Stimulated activated effector memory CD8-positive, alpha-beta T cell treated with anti-CD3 and anti-CD28 coated beads, Interleukin-12 subunit alpha, Interleukin-12 subunit beta, amount 100 ng/mL, for 72 hours (primary cell): ENCODE measurements at regions not wholly inside any gene's neighbourhood (a gene's known extent, or its start where the extent isn't known, plus 50 kb on each side); places are given as distances from the start of the nearest gene placed in this dataset.
A peak's percentile ranks its signal among the peaks of the same experiment; 100 is the strongest.
"Not testable (repeated sequence)": the region's sequence is repeated elsewhere in the genome, so short reads cannot be mapped to it uniquely, and the experiment has no call there.

Experiments used
- ATAC-seq: fragments of 150-1000 bp; cut with Tn5 transposase; 2 replicates; pipeline ENCODE4 v1.10.0; 2021
- DNase-seq, 2 donors: peaks; one replicate each; pipeline ENCODE4 v3.0.0; 2021 to 2022; ENCODE audit warnings: low spot score in 2 of 2
- H3K27ac Mint-ChIP-seq: one replicate; pipeline ENCODE4 v1.8.0; 2022; ENCODE audit warnings: mild to moderate bottlenecking, mixed read lengths
- H3K36me3 Mint-ChIP-seq: one replicate; pipeline ENCODE4 v1.8.0; 2022; ENCODE audit warnings: mild to moderate bottlenecking, mixed read lengths
- H3K4me1 Mint-ChIP-seq: one replicate; pipeline ENCODE4 v1.8.0; 2022; ENCODE audit warnings: mixed read lengths
- H3K4me3 Mint-ChIP-seq: one replicate; pipeline ENCODE4 v1.8.0; 2022; ENCODE audit warnings: mild to moderate bottlenecking, mixed read lengths
- H3K9me3 Mint-ChIP-seq: one replicate; pipeline ENCODE4 v1.8.0; 2022; ENCODE audit warnings: mixed read lengths

DNA sequence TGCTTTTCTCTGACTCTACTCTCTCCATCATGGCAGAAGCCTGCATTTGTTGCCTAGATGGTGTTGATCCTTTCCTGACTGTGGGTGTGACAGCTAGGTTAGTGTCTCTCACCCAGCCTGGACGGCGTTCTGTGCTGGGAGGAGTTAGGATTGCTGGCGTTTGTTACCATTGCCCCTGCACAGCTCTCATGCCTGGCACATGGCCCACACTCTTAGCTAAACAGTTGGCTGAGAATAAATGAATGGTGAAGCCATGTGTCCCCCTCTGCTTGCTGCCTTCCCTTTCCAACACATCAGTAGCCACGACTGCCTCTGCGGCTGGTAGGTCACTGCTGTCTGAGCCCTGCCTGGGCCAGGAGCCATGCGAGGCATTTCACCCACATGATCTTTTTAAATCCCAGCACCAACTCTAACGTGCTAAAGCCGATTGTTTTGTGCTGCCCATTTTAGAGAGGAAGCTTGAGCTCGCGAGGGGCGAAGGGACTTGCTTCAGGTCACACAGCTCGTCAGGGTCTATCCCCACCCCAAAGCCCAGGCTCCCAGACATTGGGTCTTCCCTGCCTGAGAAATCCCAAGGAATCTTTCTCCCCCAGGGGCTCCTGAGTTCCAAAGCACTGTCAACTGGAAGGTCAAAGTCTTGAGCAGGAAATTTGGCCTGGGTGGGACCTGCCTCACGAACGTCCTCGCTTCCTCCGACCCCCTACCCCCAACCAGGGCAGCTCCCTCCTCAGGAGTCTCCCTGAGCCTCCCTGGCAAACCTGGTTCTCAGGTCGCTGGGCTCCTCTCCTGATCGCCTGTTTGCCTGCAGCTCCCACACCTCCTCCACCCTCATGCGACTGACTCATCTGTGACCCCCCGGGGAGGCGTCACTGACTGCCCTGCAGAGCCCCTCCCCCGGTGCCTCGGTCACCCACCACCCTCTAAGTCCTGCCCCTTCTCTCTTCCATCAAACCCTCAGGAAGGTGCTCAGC is 271.7 kb upstream of the C1orf174 start:
- DNase-seq (no peak), ATAC-seq (no peak)
- no peak overlapping the region for H3K27ac Mint-ChIP-seq
- no peaks in the 10 kb centered on the region for H3K9me3 Mint-ChIP-seq
- H3K36me3 Mint-ChIP-seq: no peaks in the 10 kb centered on the region
- H3K4me1 Mint-ChIP-seq: no peaks in the 10 kb centered on the region
- H3K4me3 Mint-ChIP-seq: no peak overlapping the region

DNA sequence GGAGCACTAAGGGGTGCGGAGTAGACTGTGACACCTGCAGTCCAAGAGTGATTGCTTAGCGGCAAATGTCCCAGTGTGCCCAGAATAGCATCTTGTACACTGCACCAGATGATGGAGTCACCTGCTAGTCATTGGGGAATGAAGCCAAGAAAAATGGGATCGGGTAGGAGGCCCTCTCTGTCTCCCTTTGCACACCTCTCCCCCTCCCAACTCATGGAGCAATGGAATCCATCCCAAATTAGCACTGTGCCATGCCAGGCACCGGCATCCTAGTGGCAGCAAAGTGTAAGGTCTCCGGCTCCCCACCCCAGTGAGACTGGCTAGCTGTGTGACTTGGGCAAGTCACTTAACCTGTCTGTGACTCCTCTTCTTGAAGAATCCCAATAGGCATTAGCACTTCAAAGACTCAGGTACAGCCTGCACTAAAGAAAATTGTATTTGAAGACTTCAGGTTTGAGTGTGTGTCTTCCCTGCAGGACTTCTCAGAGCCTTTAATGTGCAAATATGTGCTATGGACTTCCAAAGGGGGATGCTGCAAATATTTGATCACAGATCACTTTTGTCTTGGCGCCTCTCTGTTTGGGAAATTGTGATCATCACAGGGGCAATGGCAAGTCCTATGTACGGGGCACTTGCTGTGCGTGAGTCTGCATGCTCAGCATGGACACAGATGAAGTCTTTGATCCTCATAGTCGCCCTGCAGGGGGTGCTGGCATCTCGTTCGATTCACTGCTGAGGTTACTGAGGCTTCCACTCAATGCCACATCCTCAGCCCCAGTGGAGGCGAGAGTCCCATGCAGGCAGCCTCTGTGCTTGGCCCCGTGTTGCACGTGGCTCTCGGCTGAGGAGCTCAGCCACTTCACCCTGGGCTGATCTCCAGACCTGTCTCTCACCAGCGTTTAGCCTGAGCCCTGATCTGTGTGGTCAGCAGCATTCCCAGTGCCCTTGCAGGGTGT is 272.9 kb upstream of the C1orf174 start:
- Mint-ChIP-seq H3K36me3 (no peaks in the 10 kb centered on the region), H3K9me3 (no peaks in the 10 kb centered on the region), H3K4me1 (no peaks in the 10 kb centered on the region), H3K4me3 (no peak overlapping the region), H3K27ac (no peak overlapping the region)
- ATAC-seq (peak; percentile 48), DNase-seq (no peak)

DNA sequence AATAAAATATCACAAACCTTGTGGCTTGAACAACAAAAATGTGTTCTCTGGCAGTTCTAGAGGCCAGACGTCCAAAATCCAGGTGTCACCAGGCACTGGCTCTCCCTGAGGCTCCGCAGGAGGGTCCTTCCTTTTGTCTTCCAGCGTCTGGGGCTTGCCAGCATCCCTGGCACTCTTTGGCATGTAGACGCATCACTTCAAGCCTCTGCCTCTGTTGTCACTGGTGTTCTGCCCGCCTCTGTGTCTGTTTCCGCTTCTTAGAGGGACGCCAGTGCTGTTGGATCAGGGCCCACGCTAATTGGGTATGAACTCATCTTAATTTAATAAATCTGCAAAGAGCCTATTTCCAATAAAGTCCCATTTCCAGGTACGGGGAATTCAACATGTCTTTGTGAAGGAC is 273.7 kb upstream of the C1orf174 start:
- DNase-seq (no peak), ATAC-seq (no peak)
- H3K4me1 Mint-ChIP-seq: no peaks in the 10 kb centered on the region
- no peaks in the 10 kb centered on the region for H3K36me3 Mint-ChIP-seq
- H3K27ac Mint-ChIP-seq: no peak overlapping the region
- H3K4me3 Mint-ChIP-seq: no peak overlapping the region
- no peaks in the 10 kb centered on the region for H3K9me3 Mint-ChIP-seq

DNA sequence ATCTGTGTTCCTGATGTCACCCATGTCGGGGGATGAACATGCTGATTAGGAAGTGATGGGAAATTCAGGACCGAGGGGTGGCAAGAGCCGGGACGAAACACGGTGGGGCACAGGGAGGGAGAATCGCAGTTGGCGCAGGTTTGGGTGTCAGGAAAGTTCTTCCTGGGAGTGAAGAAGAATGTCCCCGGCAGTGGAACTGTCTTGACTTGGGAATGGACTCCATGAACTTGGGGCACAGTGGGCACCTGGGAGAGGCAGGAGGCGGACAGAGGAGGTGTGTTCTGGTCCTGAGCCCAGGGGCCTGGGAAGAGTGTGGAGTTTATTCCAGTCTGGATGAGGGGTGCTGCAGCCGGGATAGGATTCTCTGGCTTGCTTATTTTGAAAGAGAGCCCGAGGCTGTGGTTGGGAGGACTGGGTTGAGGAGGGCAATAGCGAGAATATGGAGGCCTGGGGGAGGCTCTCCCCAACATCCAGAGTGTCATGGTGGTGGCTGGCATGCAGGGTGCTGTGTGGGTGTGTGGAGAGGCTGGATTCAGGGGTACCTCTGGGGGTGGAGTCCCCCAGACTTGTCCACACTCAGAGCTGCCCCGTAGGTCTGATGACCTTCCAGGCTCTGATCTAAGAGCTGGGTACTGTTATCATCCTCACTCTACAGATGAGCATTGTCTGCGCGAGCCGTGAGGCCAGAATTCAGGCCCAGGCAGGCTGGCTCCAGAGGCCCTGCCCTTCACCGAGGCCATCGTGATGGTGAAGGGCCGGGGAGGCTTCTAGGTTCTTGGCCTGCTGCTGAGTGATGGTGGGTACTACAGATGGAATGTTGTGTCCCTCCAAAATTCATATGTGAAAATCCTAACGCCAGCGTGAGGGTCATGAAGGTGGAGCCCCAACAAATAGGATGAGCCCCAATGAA is 274.5 kb upstream of the C1orf174 start:
- Mint-ChIP-seq H3K4me3 (no peak overlapping the region), H3K27ac (no peak overlapping the region), H3K4me1 (no peaks in the 10 kb centered on the region), H3K36me3 (no peaks in the 10 kb centered on the region), H3K9me3 (no peaks in the 10 kb centered on the region)
- ATAC-seq (no peak), DNase-seq (no peak)

DNA sequence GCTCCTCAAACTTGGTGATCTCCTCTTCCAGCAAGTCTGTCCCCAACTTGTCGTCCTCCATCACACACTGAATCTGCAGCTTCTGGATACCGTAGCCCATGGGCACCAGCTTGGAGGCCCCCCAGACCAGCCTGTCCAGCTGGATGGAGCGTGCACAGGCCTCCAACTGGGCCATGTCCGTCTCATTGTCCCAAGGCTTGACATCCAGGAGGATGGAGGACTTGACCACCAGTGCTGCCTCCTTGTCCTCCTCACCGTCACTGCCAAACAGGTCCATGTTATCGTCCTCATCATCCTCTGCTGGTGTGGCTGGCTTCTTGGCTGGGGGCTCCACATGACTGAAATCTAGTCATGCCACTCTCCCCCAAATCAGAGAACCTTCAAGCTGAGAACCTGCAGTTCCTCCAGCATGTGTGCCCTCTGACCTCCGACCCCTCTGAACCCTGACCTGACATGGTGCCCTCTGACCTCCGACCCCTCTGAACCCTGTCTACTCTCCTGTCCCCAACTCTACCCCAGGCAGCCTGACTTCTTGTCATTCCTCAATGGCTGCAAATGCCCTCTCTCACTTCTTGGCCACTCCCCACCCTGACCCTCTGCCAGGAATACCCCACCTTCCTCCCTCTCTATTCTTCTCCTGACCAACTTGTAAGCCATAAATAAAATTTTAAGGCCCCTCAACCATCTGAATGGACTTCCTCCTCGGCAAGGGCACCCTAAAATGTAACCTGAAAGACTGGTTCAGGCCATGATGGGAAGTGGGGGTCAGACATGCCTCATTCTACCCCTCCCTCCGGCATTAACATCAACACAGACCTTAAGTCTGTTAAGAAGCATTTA is 275.7 kb upstream of the C1orf174 start:
- no peak overlapping the region for H3K27ac Mint-ChIP-seq
- ATAC-seq (no peak), DNase-seq (no peak)
- H3K4me3 Mint-ChIP-seq: no peak overlapping the region
- no peaks in the 10 kb centered on the region for H3K36me3 Mint-ChIP-seq
- H3K9me3 Mint-ChIP-seq: no peaks in the 10 kb centered on the region
- H3K4me1 Mint-ChIP-seq: no peaks in the 10 kb centered on the region

DNA sequence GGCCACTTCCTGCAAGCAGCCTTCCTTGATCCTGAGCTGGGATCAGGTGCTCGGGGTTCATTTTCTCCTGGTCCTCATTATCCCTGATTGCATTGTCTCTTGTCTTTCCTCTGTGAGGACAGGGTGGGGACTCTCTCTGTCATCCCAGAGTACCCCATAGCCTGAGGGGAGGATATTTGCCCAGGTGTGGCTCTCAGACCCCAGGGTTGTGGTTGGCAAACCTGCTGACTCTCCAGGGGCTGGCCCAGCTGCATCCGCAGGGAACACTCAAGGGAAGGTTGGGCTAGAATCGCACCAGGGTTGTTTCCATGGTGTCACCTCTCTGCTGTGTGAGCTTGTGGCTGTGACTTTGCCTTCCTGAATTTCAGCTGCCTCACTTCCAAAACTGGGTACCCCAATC is 276.8 kb upstream of the C1orf174 start:
- ATAC-seq: no peak
- Mint-ChIP-seq H3K4me3 (no peak overlapping the region), H3K9me3 (no peaks in the 10 kb centered on the region), H3K4me1 (no peaks in the 10 kb centered on the region), H3K36me3 (no peaks in the 10 kb centered on the region), H3K27ac (no peak overlapping the region)
- no peak for DNase-seq

DNA sequence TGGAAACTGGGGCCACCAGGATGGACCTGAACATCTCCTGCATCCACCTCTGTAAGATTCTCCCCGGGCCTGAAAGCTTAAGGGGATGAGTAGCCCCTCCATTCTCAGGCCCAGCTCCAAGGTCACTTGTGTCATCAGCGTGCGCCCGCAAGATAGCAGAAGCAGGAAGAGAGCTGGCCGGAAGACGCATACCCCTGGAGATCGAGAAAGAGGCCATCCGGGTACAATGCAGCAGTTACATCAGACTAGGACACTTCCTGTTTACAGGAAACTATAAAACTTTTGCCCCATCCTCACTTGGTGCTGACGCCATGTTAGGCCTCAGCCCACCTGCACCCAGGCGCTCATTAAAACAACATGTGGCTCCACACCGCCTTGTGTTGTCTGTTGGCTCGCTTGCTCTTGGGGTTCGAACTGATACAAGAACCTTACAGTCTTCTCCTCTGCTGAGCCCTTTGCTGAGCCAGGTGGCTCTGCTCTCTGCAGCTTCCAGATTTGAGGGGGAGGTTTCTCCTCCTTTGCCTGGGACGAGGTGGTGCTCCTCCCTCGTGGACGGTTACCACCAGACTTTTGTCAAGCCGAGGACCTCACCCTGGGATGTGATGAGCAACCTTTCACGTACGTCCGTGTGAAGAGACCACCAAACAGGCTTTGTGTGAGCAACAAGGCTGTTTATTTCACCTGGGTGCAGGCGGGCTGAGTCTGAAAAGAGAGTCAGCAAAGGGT is 277.5 kb upstream of the C1orf174 start:
- H3K4me1 Mint-ChIP-seq: no peaks in the 10 kb centered on the region
- H3K4me3 Mint-ChIP-seq: no peak overlapping the region
- ATAC-seq (no peak), DNase-seq (no peak)
- H3K27ac Mint-ChIP-seq: no peak overlapping the region
- H3K9me3 Mint-ChIP-seq: no peaks in the 10 kb centered on the region
- no peaks in the 10 kb centered on the region for H3K36me3 Mint-ChIP-seq

DNA sequence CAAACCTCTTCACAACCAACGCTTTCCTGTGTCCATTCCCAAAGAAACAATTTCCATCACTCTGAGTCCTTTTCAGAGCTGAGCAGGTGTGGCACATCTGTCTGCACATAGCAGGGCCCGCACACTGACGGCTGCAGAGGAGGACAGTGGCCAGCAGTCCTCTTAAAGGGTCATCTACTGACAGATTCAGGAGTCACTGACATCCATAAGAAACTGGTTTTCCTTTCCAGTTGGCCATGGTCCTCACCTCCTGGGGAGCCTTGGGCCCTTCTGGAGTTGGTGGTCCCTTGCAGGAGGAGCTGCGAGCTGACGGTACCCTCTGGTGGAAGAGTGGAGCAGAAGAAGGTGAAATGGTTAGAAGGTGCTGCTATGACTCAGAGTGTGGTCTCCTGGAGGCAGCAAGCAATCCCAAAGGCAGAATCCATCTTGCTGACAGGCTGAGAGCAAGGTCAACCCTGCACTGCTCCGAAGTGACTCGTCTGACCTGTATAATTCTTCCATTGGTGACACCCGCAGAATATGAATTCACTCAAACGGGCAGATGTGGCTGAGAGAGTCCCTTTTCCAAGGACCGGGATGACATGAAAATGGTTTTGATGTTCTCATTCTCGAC is 278.5 kb upstream of the C1orf174 start:
- Mint-ChIP-seq H3K4me1 (no peaks in the 10 kb centered on the region), H3K36me3 (no peaks in the 10 kb centered on the region), H3K27ac (no peak overlapping the region), H3K9me3 (no peaks in the 10 kb centered on the region), H3K4me3 (no peak overlapping the region)
- DNase-seq (no peak), ATAC-seq (no peak)

DNA sequence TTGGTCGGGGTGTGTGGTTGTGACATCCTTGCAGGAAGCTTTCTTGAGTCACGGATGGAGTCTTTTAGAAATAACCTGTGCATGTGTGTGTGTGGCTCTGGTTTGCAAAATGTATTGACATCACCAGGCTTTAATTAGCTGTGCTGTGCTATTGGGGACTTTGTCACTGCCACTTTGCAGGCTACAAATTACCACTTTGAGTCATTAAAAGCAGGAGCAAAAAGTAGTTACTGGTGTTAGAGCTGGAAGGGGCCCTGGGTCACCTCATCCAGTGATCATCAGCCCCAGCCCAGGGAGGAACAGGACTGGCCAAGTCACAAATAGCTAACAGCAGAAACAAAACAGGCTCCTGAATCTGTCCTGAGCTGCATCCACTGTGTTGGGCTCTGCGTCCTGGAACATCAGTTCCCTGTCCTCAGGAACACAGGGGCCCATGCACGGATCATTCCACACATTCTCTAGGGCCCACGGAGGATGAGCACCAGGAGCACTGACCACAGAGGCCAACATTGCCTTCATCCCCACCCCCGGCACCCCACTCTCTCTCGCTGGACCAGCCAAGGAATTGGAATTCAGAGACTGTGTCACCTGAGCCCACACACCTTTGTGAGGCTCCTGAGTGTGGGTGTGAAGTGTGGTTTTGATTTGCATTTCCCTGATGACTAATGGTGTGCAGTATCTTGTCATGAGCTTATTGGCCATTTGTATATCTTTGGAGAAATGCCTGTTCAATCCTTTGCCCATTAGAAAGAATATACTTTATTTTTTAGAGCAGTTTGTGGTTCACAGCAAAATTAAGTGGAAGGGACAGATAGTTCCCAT is 280.1 kb upstream of the C1orf174 start:
- Mint-ChIP-seq H3K36me3 (no peaks in the 10 kb centered on the region), H3K9me3 (no peaks in the 10 kb centered on the region), H3K4me3 (no peak overlapping the region), H3K27ac (no peak overlapping the region), H3K4me1 (no peaks in the 10 kb centered on the region)
- DNase-seq: no peak
- ATAC-seq: no peak

DNA sequence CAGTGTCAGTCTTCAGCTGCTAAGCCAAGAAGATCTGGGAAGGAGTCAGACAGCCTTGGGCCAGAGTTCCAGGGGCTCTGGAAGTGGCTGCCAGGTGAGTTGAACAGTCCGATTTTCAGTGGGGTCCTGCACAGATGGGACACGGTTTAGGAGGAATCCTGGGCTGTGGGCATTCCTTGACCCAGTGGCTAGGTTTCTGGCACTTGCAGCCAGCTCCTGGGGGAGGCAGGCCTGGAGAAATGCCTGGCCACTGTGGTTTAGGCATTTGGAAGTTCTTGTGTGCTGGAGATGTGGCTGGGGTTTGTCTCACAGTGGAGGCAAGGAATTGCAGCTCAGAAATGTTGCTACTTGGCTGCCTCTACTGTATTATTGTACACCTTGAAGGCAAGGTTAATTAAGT is 286.4 kb upstream of the C1orf174 start:
- not testable (repeated sequence) for H3K4me1 Mint-ChIP-seq, H3K9me3 Mint-ChIP-seq, DNase-seq, H3K27ac Mint-ChIP-seq, H3K4me3 Mint-ChIP-seq, H3K36me3 Mint-ChIP-seq, ATAC-seq

DNA sequence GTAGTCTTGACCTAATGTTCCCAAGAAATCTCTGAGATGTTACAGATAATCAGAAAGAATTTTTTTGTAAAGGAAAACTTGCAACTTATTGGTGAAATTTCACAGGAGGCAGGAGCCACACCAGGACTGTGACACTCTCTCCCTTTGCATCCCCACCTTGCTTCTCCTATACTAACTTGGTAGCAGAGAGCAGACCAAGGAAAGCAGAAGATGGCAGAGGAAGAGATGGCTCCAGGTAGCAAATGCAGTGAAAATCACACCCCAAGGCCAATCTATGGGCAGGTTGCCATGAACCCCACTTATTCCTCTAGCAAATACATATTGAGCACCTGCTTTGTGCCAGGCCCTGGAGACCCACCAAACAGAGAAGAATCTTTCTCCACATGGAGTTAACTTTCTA is 303.4 kb upstream of the C1orf174 start:
- Mint-ChIP-seq H3K36me3 (no peaks in the 10 kb centered on the region), H3K9me3 (peaks cover 6% of the 10 kb centered on the region), H3K27ac (no peak overlapping the region), H3K4me3 (no peak overlapping the region), H3K4me1 (no peaks in the 10 kb centered on the region)
- ATAC-seq (no peak), DNase-seq (no peak)

DNA sequence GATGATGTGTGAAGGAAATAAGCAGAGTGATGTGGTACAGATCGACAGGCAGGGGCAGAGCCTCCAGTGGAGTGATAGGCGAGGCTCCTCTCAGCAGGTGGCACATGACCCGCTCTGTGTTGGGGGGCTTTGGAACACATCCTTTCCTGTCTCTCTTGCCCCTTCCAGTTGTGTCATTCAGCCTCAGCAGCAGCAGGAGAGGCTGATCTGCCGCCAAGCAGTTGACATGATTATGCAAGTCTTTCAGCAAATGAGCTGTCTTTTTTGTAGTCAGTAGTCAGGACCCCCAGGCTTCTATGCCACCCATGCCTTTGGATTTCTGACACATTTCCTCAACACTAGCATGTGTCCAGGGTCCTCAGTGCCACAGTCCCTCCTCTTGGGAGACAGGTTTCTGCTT is 307.1 kb upstream of the C1orf174 start:
- Mint-ChIP-seq H3K4me3 (no peak overlapping the region), H3K27ac (no peak overlapping the region), H3K36me3 (no peaks in the 10 kb centered on the region), H3K9me3 (peaks cover 6% of the 10 kb centered on the region), H3K4me1 (no peaks in the 10 kb centered on the region)
- ATAC-seq (no peak), DNase-seq (no peak)
